ENCODE measurements at regions not wholly inside any gene's neighbourhood (a gene's known extent, or its start where the extent isn't known, plus 50 kb on each side); places are given as distances from the start of the nearest gene placed in this dataset.

DNA sequence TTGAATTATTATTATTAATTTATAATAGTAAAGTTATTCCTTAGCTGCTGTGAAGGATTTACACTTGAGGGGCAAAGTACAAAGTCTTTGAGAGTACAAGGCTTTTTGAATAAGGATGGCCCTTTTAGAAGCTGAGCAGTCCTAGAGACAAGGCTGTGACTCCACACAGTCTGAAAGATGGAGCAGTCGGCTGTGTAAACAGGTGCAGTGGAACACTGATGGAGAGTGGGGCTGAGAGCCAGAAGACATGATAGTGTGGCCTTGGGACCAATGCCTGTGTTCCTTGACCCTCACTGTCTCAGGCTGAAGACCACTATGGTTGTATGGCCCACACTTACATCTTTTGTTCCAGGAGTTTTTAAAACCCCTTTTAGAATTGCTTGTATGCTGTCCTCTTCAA, 311.2 kb upstream of the PHF14 start:
- CTCF ChIA-PET: no interaction called here
- H3K27ac Mint-ChIP-seq: no peak overlapping the region
- ATAC-seq: no peak
- no peak for DNase-seq (ENCODE audit: low spot score)
- TF ChIP-seq, protein P1, sequence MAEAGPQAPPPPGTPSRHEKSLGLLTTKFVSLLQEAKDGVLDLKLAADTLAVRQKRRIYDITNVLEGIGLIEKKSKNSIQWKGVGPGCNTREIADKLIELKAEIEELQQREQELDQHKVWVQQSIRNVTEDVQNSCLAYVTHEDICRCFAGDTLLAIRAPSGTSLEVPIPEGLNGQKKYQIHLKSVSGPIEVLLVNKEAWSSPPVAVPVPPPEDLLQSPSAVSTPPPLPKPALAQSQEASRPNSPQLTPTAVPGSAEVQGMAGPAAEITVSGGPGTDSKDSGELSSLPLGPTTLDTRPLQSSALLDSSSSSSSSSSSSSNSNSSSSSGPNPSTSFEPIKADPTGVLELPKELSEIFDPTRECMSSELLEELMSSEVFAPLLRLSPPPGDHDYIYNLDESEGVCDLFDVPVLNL (CRISPR knock-in tag; IDR thresholded peaks at IDR 0.05; ENCODE audit: borderline replicate concordance, low read depth): no peak
- TF ChIP-seq, protein P2, sequence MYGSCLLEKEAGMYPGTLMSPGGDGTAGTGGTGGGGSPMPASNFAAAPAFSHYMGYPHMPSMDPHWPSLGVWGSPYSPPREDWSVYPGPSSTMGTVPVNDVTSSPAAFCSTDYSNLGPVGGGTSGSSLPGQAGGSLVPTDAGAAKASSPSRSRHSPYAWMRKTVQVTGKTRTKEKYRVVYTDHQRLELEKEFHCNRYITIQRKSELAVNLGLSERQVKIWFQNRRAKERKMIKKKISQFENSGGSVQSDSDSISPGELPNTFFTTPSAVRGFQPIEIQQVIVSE (CRISPR knock-in tag; IDR thresholded peaks at IDR 0.05; ENCODE audit: borderline replicate concordance): no peak
- no peak for TF ChIP-seq FOXP1 (CRISPR knock-in tag; IDR thresholded peaks at IDR 0.05; ENCODE audit: borderline replicate concordance)
- TF ChIP-seq ZNF416 (CRISPR knock-in tag; IDR thresholded peaks at IDR 0.05): no peak
- TF ChIP-seq, protein P3, sequence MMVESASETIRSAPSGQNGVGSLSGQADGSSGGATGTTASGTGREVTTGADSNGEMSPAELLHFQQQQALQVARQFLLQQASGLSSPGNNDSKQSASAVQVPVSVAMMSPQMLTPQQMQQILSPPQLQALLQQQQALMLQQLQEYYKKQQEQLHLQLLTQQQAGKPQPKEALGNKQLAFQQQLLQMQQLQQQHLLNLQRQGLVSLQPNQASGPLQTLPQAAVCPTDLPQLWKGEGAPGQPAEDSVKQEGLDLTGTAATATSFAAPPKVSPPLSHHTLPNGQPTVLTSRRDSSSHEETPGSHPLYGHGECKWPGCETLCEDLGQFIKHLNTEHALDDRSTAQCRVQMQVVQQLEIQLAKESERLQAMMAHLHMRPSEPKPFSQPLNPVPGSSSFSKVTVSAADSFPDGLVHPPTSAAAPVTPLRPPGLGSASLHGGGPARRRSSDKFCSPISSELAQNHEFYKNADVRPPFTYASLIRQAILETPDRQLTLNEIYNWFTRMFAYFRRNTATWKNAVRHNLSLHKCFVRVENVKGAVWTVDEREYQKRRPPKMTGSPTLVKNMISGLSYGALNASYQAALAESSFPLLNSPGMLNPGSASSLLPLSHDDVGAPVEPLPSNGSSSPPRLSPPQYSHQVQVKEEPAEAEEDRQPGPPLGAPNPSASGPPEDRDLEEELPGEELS (CRISPR knock-in tag; IDR thresholded peaks at IDR 0.05): no peak
- TF ChIP-seq, protein P4, sequence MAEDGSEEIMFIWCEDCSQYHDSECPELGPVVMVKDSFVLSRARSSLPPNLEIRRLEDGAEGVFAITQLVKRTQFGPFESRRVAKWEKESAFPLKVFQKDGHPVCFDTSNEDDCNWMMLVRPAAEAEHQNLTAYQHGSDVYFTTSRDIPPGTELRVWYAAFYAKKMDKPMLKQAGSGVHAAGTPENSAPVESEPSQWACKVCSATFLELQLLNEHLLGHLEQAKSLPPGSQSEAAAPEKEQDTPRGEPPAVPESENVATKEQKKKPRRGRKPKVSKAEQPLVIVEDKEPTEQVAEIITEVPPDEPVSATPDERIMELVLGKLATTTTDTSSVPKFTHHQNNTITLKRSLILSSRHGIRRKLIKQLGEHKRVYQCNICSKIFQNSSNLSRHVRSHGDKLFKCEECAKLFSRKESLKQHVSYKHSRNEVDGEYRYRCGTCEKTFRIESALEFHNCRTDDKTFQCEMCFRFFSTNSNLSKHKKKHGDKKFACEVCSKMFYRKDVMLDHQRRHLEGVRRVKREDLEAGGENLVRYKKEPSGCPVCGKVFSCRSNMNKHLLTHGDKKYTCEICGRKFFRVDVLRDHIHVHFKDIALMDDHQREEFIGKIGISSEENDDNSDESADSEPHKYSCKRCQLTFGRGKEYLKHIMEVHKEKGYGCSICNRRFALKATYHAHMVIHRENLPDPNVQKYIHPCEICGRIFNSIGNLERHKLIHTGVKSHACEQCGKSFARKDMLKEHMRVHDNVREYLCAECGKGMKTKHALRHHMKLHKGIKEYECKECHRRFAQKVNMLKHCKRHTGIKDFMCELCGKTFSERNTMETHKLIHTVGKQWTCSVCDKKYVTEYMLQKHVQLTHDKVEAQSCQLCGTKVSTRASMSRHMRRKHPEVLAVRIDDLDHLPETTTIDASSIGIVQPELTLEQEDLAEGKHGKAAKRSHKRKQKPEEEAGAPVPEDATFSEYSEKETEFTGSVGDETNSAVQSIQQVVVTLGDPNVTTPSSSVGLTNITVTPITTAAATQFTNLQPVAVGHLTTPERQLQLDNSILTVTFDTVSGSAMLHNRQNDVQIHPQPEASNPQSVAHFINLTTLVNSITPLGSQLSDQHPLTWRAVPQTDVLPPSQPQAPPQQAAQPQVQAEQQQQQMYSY (CRISPR knock-in tag; IDR thresholded peaks at IDR 0.05): no peak
- TF ChIP-seq, protein P5, sequence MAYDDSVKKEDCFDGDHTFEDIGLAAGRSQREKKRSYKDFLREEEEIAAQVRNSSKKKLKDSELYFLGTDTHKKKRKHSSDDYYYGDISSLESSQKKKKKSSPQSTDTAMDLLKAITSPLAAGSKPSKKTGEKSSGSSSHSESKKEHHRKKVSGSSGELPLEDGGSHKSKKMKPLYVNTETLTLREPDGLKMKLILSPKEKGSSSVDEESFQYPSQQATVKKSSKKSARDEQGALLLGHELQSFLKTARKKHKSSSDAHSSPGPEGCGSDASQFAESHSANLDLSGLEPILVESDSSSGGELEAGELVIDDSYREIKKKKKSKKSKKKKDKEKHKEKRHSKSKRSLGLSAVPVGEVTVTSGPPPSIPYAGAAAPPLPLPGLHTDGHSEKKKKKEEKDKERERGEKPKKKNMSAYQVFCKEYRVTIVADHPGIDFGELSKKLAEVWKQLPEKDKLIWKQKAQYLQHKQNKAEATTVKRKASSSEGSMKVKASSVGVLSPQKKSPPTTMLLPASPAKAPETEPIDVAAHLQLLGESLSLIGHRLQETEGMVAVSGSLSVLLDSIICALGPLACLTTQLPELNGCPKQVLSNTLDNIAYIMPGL (CRISPR knock-in tag; IDR thresholded peaks at IDR 0.05): no peak
- no peak for TF ChIP-seq TP53 (CRISPR knock-in tag; IDR thresholded peaks at IDR 0.05)
- TF ChIP-seq GRHL2 (CRISPR knock-in tag; IDR thresholded peaks at IDR 0.05; ENCODE audit: insufficient replicate concordance, severe bottlenecking): no peak
- TF ChIP-seq, protein P6, sequence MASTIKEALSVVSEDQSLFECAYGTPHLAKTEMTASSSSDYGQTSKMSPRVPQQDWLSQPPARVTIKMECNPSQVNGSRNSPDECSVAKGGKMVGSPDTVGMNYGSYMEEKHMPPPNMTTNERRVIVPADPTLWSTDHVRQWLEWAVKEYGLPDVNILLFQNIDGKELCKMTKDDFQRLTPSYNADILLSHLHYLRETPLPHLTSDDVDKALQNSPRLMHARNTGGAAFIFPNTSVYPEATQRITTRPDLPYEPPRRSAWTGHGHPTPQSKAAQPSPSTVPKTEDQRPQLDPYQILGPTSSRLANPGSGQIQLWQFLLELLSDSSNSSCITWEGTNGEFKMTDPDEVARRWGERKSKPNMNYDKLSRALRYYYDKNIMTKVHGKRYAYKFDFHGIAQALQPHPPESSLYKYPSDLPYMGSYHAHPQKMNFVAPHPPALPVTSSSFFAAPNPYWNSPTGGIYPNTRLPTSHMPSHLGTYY (CRISPR knock-in tag; IDR thresholded peaks at IDR 0.05): no peak
- no peak for TF ChIP-seq ETV6 (CRISPR knock-in tag; IDR thresholded peaks at IDR 0.05)
- no peak for TF ChIP-seq ZNF423 (CRISPR knock-in tag; IDR thresholded peaks at IDR 0.05)
- no peak for TF ChIP-seq IRF2 (CRISPR knock-in tag; IDR thresholded peaks at IDR 0.05; ENCODE audit: borderline replicate concordance, low read depth)
- no peak overlapping the region for H3K4me3 Mint-ChIP-seq
- POLR2A ChIA-PET: no interaction called here
- H3K36me3 Mint-ChIP-seq: no peaks in the 10 kb centered on the region
- H3K27me3 Mint-ChIP-seq (ENCODE audit: low read depth): peaks cover 33% of the 10 kb centered on the region
- peaks cover 12% of the 10 kb centered on the region for H3K4me1 Mint-ChIP-seq
- H3K9me3 Mint-ChIP-seq: no peaks in the 10 kb centered on the region

Measured in WTC11 (cell line).